GM21381 (cell line): ENCODE measurements at regions not wholly inside any gene's neighbourhood (a gene's known extent, or its start where the extent isn't known, plus 50 kb on each side); places are given as distances from the start of the nearest gene placed in this dataset.
"Not testable (repeated sequence)": the region's sequence is repeated elsewhere in the genome, so short reads cannot be mapped to it uniquely, and the experiment has no call there.

Source experiments
- ATAC-seq: cut with Tn5 transposase; IDR thresholded peaks from one replicate; pipeline ENCODE4 v1.9.1; 2021; ENCODE audit warnings: mild to moderate bottlenecking, moderate library complexity; ENCODE audit not compliant: unreplicated experiment

GRCh38 chr11:121358760-121359159 lies 66.2 kb downstream of the SC5D start:
- ATAC-seq: no peak

- no peak for ATAC-seq
These were observed 67.0 kb downstream of the SC5D start for GRCh38 chr11:121359591-121359990.

GRCh38 chr11:121362955-121363354 lies 70.4 kb downstream of the SC5D start:
- not testable (repeated sequence) for ATAC-seq

GRCh38 chr11:121365304-121365703 lies 72.7 kb downstream of the SC5D start:
- no peak for ATAC-seq

DNA sequence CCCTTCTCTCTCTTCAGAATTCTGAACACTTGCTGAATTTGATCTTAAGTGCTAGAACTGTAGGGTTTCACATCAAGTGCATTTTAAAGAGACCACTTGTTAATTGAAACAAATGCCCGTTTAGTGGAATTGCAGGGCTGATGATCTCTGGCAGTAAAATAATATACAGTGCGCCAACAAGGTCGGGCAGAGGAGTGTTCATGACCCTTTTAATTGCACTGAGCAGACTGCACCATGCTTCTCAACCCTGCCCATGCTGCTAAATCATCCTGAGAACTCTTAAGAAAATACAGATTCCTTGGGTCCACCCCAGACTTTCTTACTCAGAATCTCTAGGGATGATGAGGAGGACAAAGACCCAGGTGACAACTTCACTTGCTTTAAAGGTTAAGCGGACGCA lies 73.5 kb downstream of the SC5D start:
- no peak for ATAC-seq

DNA sequence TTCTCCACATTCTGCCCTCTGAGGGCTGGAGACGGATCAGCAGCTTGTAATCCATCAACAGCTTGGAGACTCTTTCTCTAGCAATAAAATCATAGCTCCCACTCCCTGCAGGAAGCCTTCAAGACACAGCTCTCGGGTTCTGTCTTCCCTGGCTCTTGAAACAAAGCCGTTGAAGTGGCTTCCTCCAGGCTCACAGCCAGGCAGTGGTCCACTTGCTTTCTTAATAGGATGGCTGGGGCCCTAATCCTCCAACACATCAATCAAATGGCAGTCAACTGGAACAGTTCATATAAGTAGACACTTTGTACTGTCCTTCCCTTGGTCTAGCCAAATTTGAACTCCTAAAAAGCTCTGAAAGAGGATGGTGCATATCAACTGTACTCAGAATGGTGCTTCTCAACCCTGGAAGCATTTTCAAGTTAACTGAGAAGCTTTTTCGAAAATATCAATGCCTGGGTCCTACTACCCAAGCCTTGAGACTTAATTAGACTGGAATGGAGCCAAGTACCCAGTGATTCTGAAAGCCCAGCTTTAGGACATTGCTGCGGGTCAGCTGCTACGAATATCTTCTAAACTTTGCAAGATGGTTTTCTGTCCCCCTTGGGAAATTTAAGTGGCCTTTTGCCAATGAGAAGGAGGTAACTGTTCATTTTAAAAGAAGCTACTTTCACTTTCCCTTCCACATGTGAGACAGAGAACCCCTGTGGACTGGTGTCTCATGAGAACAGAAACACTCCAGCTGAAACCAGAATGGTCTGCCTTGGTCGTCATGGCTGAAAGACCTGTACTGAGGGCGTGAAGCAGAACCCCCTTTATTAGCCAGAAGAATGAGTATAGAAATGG lies 74.7 kb downstream of the SC5D start:
- ATAC-seq: peak; percentile 93

- no peak for ATAC-seq
These were observed 75.3 kb downstream of the SC5D start for GRCh38 chr11:121367844-121368225.

DNA sequence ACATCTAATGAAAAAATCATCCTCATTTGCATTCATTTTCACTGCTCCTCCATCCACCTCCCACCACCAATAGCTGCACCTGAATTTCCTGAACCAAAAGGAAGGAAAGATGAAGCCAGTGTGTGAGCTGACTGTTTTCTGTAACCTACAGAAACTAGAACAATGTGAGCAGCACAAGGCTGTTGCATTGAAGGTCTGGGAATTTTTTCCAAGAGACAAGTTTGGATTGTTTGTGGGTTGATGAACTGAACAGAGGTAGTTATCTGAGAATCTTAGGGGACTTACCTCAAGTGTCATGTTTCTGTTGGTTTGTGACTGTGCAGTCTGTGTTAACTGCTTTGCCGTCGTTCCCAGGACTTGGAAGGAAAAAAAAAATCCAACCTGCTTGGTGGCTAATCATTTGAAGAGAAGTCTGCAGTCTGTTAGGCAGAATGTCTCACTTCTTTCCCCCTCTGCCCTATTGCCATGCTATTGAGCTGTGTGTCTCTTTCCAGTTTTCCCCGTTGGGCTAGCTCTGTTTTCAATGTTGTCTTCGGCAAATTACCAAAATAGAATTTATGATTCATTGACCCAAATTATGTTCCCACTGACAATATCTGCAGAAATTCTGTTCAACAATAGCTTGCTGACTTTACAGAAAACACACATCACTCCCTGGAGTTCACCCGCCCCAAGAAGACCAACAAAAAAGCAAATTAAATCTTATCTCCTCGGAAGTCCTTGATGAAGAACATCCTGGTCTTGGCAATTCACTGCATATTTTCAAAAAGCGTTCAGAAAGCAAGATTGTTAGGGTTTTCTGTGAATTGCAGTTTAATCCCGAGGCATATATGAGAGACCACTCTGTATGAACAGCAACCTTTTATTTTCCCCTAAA lies 76.0 kb downstream of the SC5D start:
- ATAC-seq: no peak

GRCh38 chr11:121369366-121369765 lies 76.8 kb downstream of the SC5D start:
- ATAC-seq: no peak

- no peak for ATAC-seq
These were observed 79.5 kb downstream of the SC5D start for GRCh38 chr11:121372028-121372427.

DNA sequence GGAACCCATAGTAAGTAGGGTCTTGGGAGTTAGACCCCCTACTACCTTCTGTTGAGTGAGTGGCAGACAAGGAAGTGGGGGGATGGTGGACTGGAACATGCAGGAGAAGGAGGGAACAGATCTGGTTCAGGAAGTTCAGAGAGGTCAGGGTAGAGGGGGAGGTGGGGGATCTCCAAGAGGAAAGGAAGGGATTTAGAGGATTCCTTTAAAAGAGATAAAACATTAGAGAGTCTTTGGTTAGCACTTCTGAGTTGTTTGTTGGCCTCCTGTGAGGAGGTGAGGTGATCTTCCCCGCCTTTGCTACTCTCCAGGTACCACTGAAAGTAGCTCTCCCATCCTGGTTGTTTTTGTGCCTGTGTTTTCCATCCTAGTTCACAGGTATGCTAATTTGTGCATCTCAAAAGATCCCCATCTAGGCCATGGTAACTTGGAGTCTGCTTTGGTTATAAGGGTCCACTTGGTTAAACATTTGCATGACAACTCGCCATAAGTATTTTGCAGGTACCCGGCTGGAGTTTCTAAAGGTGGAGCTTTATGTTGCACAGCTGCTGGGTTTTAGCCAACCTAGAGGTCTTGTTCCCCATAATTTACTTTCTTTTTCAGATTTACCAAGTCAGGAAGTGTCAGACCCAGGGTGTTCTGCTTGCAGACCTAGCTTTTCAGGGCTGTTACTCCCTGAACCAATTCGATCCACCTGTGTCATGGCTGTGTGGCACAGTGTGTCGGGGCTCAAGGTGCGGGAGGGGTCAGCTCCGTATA lies 79.3 kb upstream of the SORL1 start:
- ATAC-seq: peak; percentile 93

DNA sequence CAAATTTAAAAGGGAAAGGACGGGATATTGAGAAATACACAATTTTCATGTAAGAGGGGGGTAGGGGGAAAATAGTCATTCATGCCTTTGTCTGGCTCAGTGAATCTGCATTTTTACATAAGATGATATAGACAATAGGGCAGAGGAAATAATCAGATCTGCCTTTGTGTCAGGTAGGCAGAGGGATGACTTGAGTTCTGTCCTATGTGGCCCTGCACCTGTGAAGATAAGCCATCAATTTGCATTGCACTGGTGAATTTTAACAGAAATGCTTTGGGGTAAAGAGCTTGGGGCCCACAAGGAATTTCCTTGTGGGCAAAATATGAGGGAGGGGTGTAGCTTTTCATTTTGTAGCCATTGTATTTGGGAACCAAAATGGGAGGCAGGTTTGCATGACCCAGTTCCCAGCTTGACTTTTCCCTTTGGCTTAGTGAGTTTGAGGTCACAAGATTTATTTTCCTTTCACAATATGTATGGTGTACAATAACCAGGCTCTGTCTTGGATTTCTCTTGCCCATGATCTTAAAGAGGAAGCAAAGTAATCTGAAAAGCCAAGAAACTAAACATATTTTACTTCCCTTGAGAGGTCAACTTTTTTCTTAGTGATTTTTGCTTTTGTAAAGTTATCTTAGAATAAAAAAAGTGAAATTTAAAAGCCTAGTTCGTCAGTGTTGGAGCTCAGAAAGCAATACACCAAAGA lies 77.7 kb upstream of the SORL1 start:
- no peak for ATAC-seq

- ATAC-seq: no peak
These were observed 76.0 kb upstream of the SORL1 start for GRCh38 chr11:121376130-121376529.

GRCh38 chr11:121379145-121379810 lies 72.8 kb upstream of the SORL1 start:
- not testable (repeated sequence) for ATAC-seq

- ATAC-seq: no peak
These were observed 68.4 kb upstream of the SORL1 start for GRCh38 chr11:121383716-121384115.

DNA sequence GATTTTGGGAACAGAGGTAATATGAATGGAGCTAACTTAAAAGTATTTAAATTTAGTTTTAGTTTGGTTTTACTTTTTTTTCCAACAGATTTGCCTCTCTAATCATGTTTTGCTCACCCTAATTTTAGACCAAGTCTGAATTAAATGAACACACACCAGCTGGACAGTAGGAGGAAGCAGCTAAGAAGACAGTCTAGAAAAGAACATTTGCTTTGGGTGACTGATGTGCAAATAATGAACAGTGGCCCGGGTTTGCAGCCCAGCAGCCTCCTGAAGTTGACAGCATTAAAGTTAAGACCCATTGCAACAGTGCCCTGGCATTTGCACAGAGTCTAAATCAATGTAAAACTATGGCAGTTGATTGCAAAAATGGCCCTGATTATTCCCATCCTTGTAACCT lies 66.4 kb upstream of the SORL1 start:
- no peak for ATAC-seq
